ENCODE measurements at regions not wholly inside any gene's neighbourhood (a gene's known extent, or its start where the extent isn't known, plus 50 kb on each side); places are given as distances from the start of the nearest gene placed in this dataset.

- DNase-seq (ENCODE audit: low read depth in 1 of 2, low spot score in 1 of 2), result no peak
These were observed 235.2 kb upstream of the AKR1E2 start for GRCh38 chr10:4590807-4591206.

- DNase-seq (ENCODE audit: low read depth in 1 of 2, low spot score in 1 of 2), result no peak
These were observed 237.2 kb upstream of the AKR1E2 start for GRCh38 chr10:4588824-4589223.

DNA sequence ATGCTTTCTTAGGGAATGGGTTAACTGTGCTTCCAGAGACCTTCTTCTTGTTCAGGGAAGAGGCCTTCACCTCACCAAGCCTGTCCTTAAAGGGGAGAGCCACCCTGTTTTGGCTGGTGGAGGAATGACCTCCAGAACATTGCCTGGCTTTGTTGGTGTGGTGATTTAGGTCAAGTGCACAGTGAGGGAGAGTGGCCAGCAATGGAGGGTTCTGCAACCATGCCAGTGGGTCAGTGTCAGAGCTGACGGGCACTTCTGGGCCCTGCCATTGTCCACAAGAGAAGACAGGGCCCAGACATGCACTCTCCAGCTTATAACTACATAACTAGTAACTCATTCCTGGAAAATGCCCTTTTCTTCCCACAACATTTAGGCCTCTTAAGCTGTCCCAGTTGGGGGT lies 238.5 kb upstream of the AKR1E2 start:
- DNase-seq (ENCODE audit: low read depth in 1 of 2, low spot score in 1 of 2), result no peak

DNA sequence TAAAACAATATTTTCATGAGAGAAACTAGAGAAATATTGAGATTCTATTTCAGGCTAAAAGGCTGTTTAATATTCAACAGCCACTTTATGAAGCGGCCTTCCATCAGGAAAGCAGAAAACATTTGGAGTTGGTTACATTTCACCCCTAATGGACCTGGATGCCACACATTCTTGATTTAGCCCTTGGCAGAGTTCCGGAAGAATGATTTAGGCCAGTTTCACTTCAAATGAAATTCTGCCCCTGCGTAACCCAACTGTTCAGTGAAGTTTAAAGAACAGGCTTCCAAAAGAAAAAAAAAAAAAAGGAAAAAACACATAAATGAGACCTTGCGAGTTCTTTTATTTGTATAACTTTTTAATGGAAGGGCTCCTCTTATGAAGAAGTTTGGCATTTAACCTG lies 239.2 kb upstream of the AKR1E2 start:
- DNase-seq (ENCODE audit: low read depth in 1 of 2, low spot score in 1 of 2), result no peak

GRCh38 chr10:4581929-4582328 lies 244.1 kb upstream of the AKR1E2 start:
- DNase-seq (ENCODE audit: low read depth in 1 of 2, low spot score in 1 of 2), result no peak

DNA sequence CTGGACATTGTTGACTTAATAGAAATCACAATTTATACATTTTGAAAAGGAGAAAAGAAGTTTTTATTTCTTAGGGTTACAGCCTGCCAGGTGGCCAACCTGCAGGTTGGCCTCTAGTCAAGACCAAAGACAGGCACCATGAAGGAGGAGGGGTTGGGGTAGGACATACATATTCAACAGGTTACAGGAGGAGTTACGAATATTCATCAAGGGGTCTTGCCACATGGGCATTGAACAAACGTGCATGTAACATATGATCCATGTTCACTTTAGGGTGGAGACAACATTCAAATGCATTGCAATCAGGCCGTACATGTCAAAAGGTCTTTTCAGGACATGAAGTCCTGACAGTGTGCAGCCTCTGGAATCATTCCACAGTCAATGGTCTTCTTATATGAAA lies 246.2 kb upstream of the AKR1E2 start:
- DNase-seq (ENCODE audit: low read depth in 1 of 2, low spot score in 1 of 2), result no peak

DNA sequence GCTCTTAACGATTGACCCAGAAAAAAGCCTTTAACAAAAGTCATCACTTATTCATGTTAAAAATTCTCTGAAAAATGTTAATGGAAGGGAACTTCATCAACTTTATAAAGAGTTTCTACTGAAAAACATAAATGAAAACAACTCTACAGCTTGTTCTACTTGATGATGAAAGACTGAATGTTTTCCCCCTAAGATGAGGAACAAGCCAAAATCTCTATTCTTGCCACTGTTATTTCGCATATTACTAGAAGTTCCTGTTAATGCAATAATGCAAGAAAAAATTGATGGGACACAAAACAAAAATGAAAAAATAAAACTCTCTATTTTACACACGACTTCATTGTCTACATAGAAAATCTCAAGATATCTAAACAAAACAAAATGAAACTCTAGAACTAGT lies 249.8 kb upstream of the AKR1E2 start:
- no peak for DNase-seq (ENCODE audit: low read depth in 1 of 2, low spot score in 1 of 2)

- no peak for DNase-seq (ENCODE audit: low read depth in 1 of 2, low spot score in 1 of 2)
These were observed 256.9 kb upstream of the AKR1E2 start for GRCh38 chr10:4569151-4569550.

DNA sequence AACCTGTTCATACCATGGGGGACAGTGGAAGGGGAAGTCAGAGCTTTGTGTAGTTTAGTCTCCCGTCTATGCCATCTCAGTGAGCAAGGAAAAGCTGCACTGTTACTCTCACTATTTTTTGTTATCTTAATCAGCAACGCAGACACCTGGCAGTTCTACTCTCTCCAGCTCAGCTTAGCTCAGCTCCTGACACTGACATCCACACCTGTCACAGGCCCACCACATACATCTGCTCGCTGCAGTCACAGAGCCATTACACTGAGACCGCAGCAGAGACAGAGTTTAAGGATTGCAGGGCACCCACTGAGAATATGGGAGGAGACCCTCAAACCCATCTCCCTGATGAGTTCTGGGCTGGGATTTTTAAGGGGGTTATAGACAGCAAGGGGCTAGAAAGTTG lies 257.3 kb upstream of the AKR1E2 start:
- DNase-seq (ENCODE audit: low read depth in 1 of 2, low spot score in 1 of 2), result no peak

DNA sequence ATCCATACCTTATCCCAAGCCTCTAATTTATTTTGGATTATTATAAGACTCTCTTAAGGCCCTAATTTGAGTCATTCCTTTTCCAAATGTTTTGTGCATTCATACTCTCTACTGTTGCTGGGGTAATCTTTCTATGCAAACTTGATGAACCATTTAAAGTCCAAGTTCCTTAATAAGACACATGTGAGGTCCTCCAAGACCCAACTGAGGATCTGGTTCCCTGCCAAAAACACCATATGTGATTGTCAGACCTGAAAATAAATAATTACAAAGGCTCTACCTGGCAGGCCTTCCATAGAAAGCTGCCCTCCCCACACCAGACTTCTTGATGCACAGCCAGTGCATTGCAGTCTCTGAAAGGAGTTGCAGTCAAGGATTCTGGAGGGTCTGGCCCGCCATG lies 257.9 kb upstream of the AKR1E2 start:
- no peak for DNase-seq (ENCODE audit: low read depth in 1 of 2, low spot score in 1 of 2)

GRCh38 chr10:4567637-4568036 lies 258.4 kb upstream of the AKR1E2 start:
- no peak for DNase-seq (ENCODE audit: low read depth in 1 of 2, low spot score in 1 of 2)

DNA sequence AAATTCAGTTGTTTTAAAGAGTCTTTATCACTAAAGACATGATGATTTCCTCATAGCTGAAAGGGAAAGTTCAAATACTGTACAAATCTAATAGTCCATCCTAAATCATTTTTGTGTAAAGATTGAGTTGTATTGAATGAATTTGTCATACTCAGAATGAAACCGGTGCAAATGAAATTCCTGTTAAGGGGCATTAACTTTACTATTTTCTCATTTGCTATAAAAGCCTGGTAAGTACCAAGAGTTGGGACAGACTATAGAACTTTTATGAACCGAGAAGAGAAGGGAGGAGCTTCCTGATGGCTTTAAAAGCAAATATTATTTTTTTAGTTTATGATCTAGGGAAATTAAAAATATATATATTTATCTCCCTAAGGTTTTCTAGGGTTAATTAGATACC lies 260.0 kb upstream of the AKR1E2 start:
- no peak for DNase-seq (ENCODE audit: low read depth in 1 of 2, low spot score in 1 of 2)

- DNase-seq (ENCODE audit: low read depth in 1 of 2, low spot score in 1 of 2), result no peak
These were observed 264.7 kb upstream of the AKR1E2 start for GRCh38 chr10:4561296-4561695.

DNA sequence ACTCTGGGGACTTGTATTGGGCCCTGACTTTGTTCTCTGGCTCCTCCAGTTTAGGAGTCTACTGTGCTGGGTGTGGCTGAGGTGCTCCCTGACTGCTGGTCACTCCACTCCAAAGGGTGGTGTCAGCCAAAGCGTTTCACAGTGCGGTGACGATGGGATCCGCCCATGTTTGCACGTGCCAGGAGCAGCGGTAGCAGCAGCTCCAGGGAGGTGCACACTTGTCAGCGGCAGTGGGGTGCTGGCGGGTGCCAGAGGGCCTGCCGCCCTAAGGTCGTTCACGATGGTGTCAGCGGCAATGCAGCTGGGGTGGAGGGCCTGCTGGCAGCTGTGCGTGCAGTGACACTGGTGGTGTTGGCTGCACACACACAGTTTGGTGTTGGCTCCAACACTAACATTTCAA lies 268.5 kb upstream of the AKR1E2 start:
- no peak for DNase-seq (ENCODE audit: low read depth in 1 of 2, low spot score in 1 of 2)

- no peak for DNase-seq (ENCODE audit: low read depth in 1 of 2, low spot score in 1 of 2)
These were observed 269.5 kb upstream of the AKR1E2 start for GRCh38 chr10:4556527-4556926.

DNA sequence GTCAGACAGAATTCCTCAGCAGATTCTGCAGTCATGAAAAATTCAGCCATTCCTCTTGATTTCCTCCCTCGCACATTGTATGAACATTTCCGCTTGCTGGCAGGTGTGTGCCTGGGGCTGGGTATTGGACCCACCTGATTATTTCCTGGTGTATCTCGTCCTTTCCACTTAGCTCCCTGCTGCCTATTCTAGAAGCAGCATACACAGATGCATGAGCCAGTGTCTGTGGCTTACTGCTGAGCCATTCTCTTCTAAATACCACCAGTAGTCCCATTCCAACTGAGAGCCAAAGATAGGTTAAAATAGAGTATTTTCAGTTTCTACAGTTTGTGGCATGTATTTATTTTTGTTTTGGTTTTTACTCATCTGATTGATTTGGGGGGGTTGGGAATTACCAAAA lies 270.1 kb upstream of the AKR1E2 start:
- DNase-seq (ENCODE audit: low read depth in 1 of 2, low spot score in 1 of 2), result no peak

- no peak for DNase-seq (ENCODE audit: low read depth in 1 of 2, low spot score in 1 of 2)
These were observed 276.8 kb upstream of the AKR1E2 start for GRCh38 chr10:4549139-4549653.

DNA sequence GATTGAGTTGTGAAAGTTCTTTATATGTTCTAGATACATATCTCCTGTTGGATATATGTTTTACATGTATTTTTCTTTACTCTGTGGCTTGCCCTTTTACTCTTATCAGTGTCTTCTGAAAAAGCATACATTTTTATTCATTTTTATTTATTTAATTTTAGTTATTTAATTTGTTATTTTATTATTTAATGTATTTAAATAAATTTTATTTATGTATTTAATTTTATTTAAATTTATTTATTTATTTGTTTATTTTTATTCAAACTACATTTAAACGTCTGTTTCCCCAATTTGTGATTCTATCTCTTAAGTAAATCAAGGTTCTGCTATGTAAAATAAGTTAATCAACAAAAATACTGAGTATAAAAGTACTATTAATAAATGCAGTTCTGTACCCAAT lies 279.1 kb upstream of the AKR1E2 start:
- no peak for DNase-seq (ENCODE audit: low read depth in 1 of 2, low spot score in 1 of 2)

DNA sequence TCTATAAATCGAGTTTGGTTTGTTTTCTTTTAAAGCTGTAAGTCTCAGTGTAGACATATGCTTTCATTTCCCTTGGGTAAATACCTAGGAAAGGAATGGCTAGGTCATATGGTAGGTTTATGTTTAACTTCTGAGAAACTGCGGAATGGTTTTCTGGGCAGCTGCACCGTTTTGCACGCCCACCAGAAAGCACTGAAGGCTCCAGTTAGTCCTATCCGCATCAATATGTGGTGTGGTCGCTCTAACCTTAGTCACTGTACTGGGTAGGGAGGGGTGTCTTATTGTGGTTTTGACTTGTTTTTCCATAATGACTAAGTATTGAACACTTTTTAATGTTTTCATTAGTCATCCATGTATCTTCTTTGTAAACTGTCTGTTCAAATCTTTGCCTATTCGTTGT lies 279.5 kb upstream of the AKR1E2 start:
- DNase-seq (ENCODE audit: low read depth in 1 of 2, low spot score in 1 of 2), result peak in 1 of 2 donors; percentile 19

GRCh38 chr10:4545062-4545461 lies 280.9 kb upstream of the AKR1E2 start:
- no peak for DNase-seq (ENCODE audit: low read depth in 1 of 2, low spot score in 1 of 2)

DNA sequence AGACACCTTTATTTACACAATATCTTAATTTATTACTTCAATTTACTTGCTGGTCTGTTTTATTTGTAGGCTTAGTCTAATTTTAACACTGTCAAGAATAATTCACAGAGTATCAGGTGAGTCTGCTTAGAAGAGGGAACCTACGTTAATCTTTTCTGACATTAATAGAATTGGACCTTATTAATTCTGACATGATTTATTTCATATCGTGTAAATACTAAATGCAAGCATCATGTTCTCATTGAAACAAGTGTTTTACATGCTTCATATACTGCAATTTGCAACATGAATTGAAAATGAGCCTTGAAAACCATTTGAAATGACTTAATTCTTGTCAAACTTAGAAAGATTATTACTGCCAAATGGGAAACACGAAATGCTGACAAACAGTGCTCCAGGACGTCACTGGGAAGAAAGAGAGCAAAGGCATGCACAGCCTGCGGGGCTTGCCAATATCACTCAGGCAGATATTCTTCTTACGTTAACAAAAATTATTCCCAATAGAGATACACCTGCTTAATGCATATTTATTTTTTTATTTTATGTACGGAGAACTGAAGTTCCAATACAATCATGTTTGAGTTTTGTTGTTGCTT lies 282.0 kb upstream of the AKR1E2 start:
- no peak for DNase-seq (ENCODE audit: low read depth in 1 of 2, low spot score in 1 of 2)

- no peak for DNase-seq (ENCODE audit: low read depth in 1 of 2, low spot score in 1 of 2)
These were observed 284.7 kb upstream of the AKR1E2 start for GRCh38 chr10:4541292-4541691.

GRCh38 chr10:4538016-4538415 lies 288.0 kb upstream of the AKR1E2 start:
- no peak for DNase-seq (ENCODE audit: low read depth in 1 of 2, low spot score in 1 of 2)

DNA sequence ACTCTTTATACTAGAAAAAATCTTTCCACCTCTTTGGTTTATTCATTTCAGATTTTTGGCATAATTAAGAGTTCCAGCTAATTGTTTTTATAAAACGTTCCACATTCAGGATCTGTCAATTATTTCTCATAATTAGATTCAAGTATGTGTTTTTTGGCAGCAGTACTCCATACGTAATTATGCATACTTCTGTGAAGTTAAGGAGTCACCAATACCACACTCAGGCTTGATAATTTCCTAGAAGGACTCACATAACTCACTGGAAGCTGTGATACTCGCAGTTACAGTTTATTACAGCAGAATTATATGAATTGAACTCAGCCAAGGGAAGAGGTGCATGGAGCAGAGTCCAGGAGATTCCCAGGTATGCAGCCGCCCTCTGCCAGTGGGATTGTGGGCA lies 290.5 kb upstream of the AKR1E2 start:
- no peak for DNase-seq (ENCODE audit: low read depth in 1 of 2, low spot score in 1 of 2)

All from activated T-helper 1 cell treated with anti-CD3 and anti-CD28 coated beads, Interleukin-2, amount 50 U/mL, for 16 hours (primary cell).